MCF 10A (cell line): ENCODE measurements at regions not wholly inside any gene's neighbourhood (a gene's known extent, or its start where the extent isn't known, plus 50 kb on each side); places are given as distances from the start of the nearest gene placed in this dataset.

Source experiments
- BruUV-seq: library from RNA; stranded (reverse); fragments of 400-500 nt; replicated peaks from 2 replicates; lab custom pipeline; 2021; lab: Mats Ljungman, UMichigan
- CTCF ChIA-PET: fragments of 300-600 bp; sonication (Branson Sonifier 250); formaldehyde crosslinking; extraction: SDS; loops from one replicate; lab custom pipeline; 2021; ENCODE audit warnings: antibody characterized with exemption, inconsistent platforms; lab: Yijun Ruan, JAX
- POLR2A ChIA-PET: fragments of 300-600, 350-650 bp; sonication (Branson Sonifier 250); formaldehyde crosslinking; extraction: SDS; loops from one replicate; lab custom pipeline; 2020; ENCODE audit warnings: antibody characterized with exemption, inconsistent platforms; lab: Yijun Ruan, JAX
- DNase-seq: peaks from one replicate; pipeline ENCODE4 v3.0.0-alpha.2; 2018; ENCODE audit not compliant: unreplicated experiment
- H3K27ac Mint-ChIP-seq: one replicate; pipeline ENCODE4 v1.8.0; 2022; ENCODE audit warnings: mild to moderate bottlenecking, low read depth, mixed read lengths; ENCODE audit not compliant: unreplicated experiment
- H3K27me3 Mint-ChIP-seq: one replicate; pipeline ENCODE4 v1.8.0; 2022; ENCODE audit warnings: mixed read lengths; ENCODE audit not compliant: insufficient read depth, unreplicated experiment
- H3K36me3 Mint-ChIP-seq: one replicate; pipeline ENCODE4 v1.8.0; 2022; ENCODE audit warnings: mild to moderate bottlenecking, moderate library complexity, mixed read lengths; ENCODE audit not compliant: insufficient read depth, unreplicated experiment
- H3K4me1 Mint-ChIP-seq: one replicate; pipeline ENCODE4 v1.8.0; 2022; ENCODE audit warnings: mixed read lengths; ENCODE audit not compliant: insufficient read depth, unreplicated experiment
- H3K4me3 Mint-ChIP-seq: one replicate; pipeline ENCODE4 v1.8.0; 2022; ENCODE audit warnings: mild to moderate bottlenecking, moderate library complexity, mixed read lengths; ENCODE audit not compliant: unreplicated experiment
- H3K9me3 Mint-ChIP-seq: one replicate; pipeline ENCODE4 v1.8.0; 2022; ENCODE audit warnings: mixed read lengths; ENCODE audit not compliant: unreplicated experiment
- intact Hi-C: fragments of 100-400 bp; cut with micrococcal nuclease; formaldehyde crosslinking; loops from 2 replicates; pipeline ENCODE4 v1.14.1; 2022
- TF ChIP-seq, protein P1 (sequence below): fragments of 200-600 bp; IDR thresholded peaks from one replicate; pipeline ENCODE4 v1.8.0; 2022; ENCODE audit warnings: antibody characterized with exemption, mild to moderate bottlenecking; ENCODE audit not compliant: unreplicated experiment

DNA sequence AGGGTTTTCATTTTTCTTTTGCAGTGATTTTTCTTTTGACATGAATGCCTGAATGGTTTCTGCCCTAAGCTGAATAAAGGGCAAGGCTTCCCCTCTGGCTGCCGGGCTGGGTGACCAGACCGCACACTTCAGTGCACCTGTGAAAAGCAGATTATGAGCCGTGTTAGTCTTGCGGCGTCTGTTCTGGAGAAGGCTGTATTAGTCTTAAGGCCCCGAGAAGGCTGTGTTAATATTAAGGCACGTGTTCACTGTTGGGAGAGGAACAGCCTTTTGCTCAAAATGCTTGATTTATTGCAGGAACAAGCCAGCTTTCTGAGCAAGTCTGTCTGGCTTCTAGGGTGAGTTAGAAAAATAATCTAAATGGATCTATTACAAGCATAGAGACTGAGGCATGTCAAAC is 54.7 kb upstream of the DNAH14 start:
- ChIA-PET CTCF (interaction anchor here (1.8 to 6.5 kb wide), 4 partner anchors 20 to 361 kb away, joined by 6 to 64 read pairs (median 26); no protein-coding TSS in a partner anchor), POLR2A (interaction anchor here (0.6 to 2.1 kb wide), 5 partner anchors 11 to 804 kb away, joined by 3 to 6 read pairs (median 4); no protein-coding TSS in a partner anchor)
- Mint-ChIP-seq H3K4me1 (peaks cover 9% of the 10 kb centered on the region), H3K36me3 (no peaks in the 10 kb centered on the region), H3K9me3 (no peaks in the 10 kb centered on the region), H3K4me3 (no peak overlapping the region), H3K27me3 (peaks cover 13% of the 10 kb centered on the region), H3K27ac (no peak overlapping the region)
- intact Hi-C loops: no loop called here
- no TSS peak for BruUV-seq
- no peak for DNase-seq
- TF ChIP-seq, protein P1, sequence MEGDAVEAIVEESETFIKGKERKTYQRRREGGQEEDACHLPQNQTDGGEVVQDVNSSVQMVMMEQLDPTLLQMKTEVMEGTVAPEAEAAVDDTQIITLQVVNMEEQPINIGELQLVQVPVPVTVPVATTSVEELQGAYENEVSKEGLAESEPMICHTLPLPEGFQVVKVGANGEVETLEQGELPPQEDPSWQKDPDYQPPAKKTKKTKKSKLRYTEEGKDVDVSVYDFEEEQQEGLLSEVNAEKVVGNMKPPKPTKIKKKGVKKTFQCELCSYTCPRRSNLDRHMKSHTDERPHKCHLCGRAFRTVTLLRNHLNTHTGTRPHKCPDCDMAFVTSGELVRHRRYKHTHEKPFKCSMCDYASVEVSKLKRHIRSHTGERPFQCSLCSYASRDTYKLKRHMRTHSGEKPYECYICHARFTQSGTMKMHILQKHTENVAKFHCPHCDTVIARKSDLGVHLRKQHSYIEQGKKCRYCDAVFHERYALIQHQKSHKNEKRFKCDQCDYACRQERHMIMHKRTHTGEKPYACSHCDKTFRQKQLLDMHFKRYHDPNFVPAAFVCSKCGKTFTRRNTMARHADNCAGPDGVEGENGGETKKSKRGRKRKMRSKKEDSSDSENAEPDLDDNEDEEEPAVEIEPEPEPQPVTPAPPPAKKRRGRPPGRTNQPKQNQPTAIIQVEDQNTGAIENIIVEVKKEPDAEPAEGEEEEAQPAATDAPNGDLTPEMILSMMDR: no peak

DNA sequence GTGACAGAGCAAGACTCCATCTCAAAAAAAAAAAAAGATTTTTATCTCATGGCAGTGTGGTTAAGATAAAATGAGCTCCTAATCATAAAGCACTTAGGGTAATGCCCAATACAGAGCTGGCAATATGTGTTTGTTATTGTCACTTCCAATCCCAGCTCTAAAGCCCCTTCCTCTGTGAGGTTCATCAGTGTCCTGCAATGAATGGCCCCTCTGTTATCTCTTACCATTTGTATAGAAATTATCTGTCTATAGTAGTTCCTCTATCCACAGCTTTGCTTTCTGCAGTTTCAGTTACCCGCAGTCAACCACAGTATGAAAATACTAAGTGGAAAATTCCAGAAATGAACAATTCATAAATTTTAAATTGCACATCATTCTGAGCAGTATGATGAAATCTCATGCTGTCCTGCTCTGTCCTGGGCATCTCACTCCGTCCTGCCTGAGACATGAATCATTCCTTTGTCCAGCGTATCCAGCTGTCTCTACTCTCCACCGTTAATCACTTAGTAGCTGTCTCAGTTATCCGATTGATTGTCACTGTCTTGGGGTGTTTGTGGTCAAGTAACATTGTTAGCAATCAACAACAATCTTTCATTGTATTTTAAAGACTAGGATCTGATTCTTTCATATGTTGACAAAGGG is 50.2 kb upstream of the DNAH14 start:
- H3K9me3 Mint-ChIP-seq: no peaks in the 10 kb centered on the region
- DNase-seq: peak; percentile 68
- H3K27ac Mint-ChIP-seq: no peak overlapping the region
- no peaks in the 10 kb centered on the region for H3K36me3 Mint-ChIP-seq
- no TSS peak for BruUV-seq
- peaks cover 13% of the 10 kb centered on the region for H3K27me3 Mint-ChIP-seq
- CTCF ChIA-PET: interaction anchor here (0.6 to 3.2 kb wide), 7 partner anchors 15 to 366 kb away, joined by 3 to 28 read pairs (median 5); no protein-coding TSS in a partner anchor
- H3K4me1 Mint-ChIP-seq: peaks cover 31% of the 10 kb centered on the region
- POLR2A ChIA-PET: interaction anchor here (0.6 to 1.3 kb wide), 3 partner anchors 23 to 390 kb away, joined by 3 to 4 read pairs (median 3); no protein-coding TSS in a partner anchor
- no peak overlapping the region for H3K4me3 Mint-ChIP-seq
- intact Hi-C loops: no loop called here
- TF ChIP-seq, protein P1: no peak
